Breast epithelium (tissue), 3 donors: ENCODE measurements at regions not wholly inside any gene's neighbourhood (a gene's known extent, or its start where the extent isn't known, plus 50 kb on each side); places are given as distances from the start of the nearest gene placed in this dataset.

ENCODE experiments used
- CTCF ChIP-seq, 3 donors: fragments of 450-650 bp; IDR thresholded peaks; one replicate each; pipeline ENCODE4 v1.5.1; 2016 to 2017; ENCODE audit warnings: antibody characterized with exemption in 3 of 3, mild to moderate bottlenecking in 3 of 3, moderate library complexity in 3 of 3
- POLR2A ChIP-seq: fragments of 450-650 bp; IDR thresholded peaks from one replicate; pipeline ENCODE4 v1.6.1; 2016; ENCODE audit warnings: antibody characterized with exemption, mild to moderate bottlenecking, moderate library complexity
- POLR2AphosphoS5 ChIP-seq, 3 donors: sonication (generic); formaldehyde crosslinking; IDR thresholded peaks; one replicate each; pipeline ENCODE4 v1.6.1; 2017; ENCODE audit warnings: antibody characterized with exemption in 3 of 3

- TF ChIP-seq POLR2A (no peak), CTCF (IDR thresholded peaks at IDR 0.05) (no peak), POLR2AphosphoS5 (IDR thresholded peaks at IDR 0.05) (no peak)
Measured at GRCh38 chr4:165689159-165689558, 183.9 kb upstream of the TLL1 start.
